ENCODE measurements at regions not wholly inside any gene's neighbourhood (a gene's known extent, or its start where the extent isn't known, plus 50 kb on each side); places are given as distances from the start of the nearest gene placed in this dataset.

GRCh38 chr15:62881056-62881455, 161.5 kb upstream of the TPM1 start:
- H3K27me3 ChIP-seq (ENCODE audit: control insufficient read depth in 2 of 2, insufficient read depth in 2 of 2, low read length in 2 of 2) = no peaks in the 10 kb centered on the region
- H3K27ac ChIP-seq (ENCODE audit: low read depth in 2 of 2, low read length in 2 of 2) = no peak overlapping the region
- H3K9ac ChIP-seq (ENCODE audit: low read depth in 1 of 2, low read length in 2 of 2) = no peak overlapping the region
- H3K9me3 ChIP-seq (ENCODE audit: control insufficient read depth in 2 of 2, low read length in 2 of 2) = no peaks in the 10 kb centered on the region
- H3K36me3 ChIP-seq (ENCODE audit: control insufficient read depth in 2 of 2, insufficient read depth in 2 of 2, low read length in 2 of 2) = no peaks in the 10 kb centered on the region
- H3K4me3 ChIP-seq (ENCODE audit: low read length in 2 of 2) = no peak overlapping the region
- no peaks in the 10 kb centered on the region for H3K4me1 ChIP-seq (ENCODE audit: control insufficient read depth in 2 of 2, insufficient read depth in 2 of 2, low read length in 2 of 2)

DNA sequence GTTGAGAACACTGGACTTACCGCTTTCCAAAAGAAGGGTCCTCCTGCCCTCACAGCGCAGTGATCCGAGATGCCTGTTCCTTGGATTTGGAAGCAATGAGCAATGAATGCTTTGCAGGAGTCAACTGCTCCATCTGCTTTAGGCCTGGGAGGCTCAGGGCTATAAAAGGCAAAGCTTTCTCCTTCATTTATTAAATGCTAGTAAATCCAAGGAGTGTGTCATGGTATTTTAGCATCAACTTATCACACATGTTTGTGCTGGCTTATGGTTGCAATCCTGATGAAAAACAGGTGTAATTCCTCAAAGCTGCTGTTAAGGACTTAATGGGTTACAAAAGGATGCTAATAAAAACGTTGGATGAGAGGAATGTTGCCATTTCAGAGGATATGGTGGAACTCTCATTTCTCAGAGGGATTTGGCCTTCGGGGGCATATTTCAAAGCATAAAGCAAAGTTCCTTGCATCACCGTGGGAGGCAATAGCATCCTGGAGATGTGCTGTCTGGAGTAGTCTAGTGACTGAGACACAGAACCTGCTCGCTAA, 158.5 kb upstream of the TPM1 start:
- Histone ChIP-seq H3K9ac (ENCODE audit: low read depth in 1 of 2, low read length in 2 of 2) (no peak overlapping the region), H3K4me1 (ENCODE audit: control insufficient read depth in 2 of 2, insufficient read depth in 2 of 2, low read length in 2 of 2) (peaks cover 0 to 10% of the 10 kb centered on the region in 2 donors), H3K4me3 (ENCODE audit: low read length in 2 of 2) (no peak overlapping the region), H3K27me3 (ENCODE audit: control insufficient read depth in 2 of 2, insufficient read depth in 2 of 2, low read length in 2 of 2) (no peaks in the 10 kb centered on the region), H3K36me3 (ENCODE audit: control insufficient read depth in 2 of 2, insufficient read depth in 2 of 2, low read length in 2 of 2) (no peaks in the 10 kb centered on the region), H3K9me3 (ENCODE audit: control insufficient read depth in 2 of 2, low read length in 2 of 2) (no peaks in the 10 kb centered on the region), H3K27ac (ENCODE audit: low read depth in 2 of 2, low read length in 2 of 2) (peak overlapping the region in 1 of 2 donors; percentile 1)

DNA sequence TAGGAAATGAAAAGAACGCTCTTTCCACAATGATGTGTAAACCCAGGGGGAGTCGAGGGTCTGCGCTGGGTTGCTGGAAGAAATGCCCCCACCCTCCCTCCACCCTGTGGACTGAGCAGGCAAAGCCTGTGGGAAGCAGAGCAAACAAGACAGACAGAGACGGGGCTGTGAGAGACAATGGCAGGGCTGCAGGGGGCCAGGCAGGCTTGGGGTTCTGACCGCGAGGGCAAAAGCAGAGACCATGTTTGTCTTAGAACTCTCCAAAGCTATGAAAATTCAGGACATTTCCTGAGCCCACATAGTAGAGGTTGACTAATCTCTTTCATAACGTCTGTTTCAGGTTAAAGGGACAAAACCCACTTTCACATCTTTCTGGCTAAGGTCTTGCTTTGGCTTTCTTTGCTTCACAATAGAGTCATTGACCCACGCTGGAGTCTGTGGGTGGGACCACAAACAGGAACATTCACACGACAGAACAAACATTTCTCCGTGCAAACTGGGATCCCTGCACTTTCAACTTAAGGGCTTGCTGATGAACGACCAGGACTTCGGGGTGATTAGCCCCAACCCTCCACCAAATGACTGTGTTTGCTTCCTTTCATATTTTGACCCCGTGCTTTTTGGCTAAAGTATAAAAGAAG, 156.0 kb upstream of the TPM1 start:
- peaks cover 4 to 18% of the 10 kb centered on the region in 2 donors for H3K4me1 ChIP-seq (ENCODE audit: control insufficient read depth in 2 of 2, insufficient read depth in 2 of 2, low read length in 2 of 2)
- H3K4me3 ChIP-seq (ENCODE audit: low read length in 2 of 2) = no peak overlapping the region
- H3K27me3 ChIP-seq (ENCODE audit: control insufficient read depth in 2 of 2, insufficient read depth in 2 of 2, low read length in 2 of 2) = no peaks in the 10 kb centered on the region
- H3K9ac ChIP-seq (ENCODE audit: low read depth in 1 of 2, low read length in 2 of 2) = no peak overlapping the region
- no peaks in the 10 kb centered on the region for H3K9me3 ChIP-seq (ENCODE audit: control insufficient read depth in 2 of 2, low read length in 2 of 2)
- no peak overlapping the region for H3K27ac ChIP-seq (ENCODE audit: low read depth in 2 of 2, low read length in 2 of 2)
- H3K36me3 ChIP-seq (ENCODE audit: control insufficient read depth in 2 of 2, insufficient read depth in 2 of 2, low read length in 2 of 2) = no peaks in the 10 kb centered on the region

DNA sequence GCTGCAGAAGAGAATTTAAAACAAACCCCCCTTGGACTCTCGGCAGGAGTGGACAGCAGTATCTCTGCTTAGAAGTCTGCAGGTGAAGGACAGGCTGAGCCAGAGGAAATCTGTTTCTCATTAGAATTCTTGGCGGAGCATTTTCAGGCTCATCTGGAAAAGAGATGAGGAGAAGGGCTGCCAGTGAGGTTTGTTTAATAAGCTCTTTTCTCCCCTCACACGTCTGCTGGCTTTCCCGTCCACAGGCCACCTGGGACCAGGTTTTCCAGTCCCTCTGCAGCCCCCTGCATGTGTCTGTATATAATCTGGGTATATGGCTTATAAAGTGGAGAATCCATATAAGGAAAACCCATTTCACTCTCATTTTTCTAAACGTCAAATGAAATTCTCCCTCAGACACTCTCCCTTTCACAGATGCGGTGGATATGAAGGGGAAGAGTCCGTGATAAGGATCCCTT, 155.4 kb upstream of the TPM1 start:
- Histone ChIP-seq H3K27ac (ENCODE audit: low read depth in 2 of 2, low read length in 2 of 2) (peak overlapping the region in 1 of 2 donors; percentile 9), H3K4me3 (ENCODE audit: low read length in 2 of 2) (no peak overlapping the region), H3K36me3 (ENCODE audit: control insufficient read depth in 2 of 2, insufficient read depth in 2 of 2, low read length in 2 of 2) (no peaks in the 10 kb centered on the region), H3K27me3 (ENCODE audit: control insufficient read depth in 2 of 2, insufficient read depth in 2 of 2, low read length in 2 of 2) (no peaks in the 10 kb centered on the region), H3K9ac (ENCODE audit: low read depth in 1 of 2, low read length in 2 of 2) (no peak overlapping the region), H3K4me1 (ENCODE audit: control insufficient read depth in 2 of 2, insufficient read depth in 2 of 2, low read length in 2 of 2) (peaks cover 4 to 18% of the 10 kb centered on the region in 2 donors), H3K9me3 (ENCODE audit: control insufficient read depth in 2 of 2, low read length in 2 of 2) (no peaks in the 10 kb centered on the region)

- Histone ChIP-seq H3K4me1 (ENCODE audit: control insufficient read depth in 2 of 2, insufficient read depth in 2 of 2, low read length in 2 of 2) (peaks cover 4 to 18% of the 10 kb centered on the region in 2 donors), H3K9ac (ENCODE audit: low read depth in 1 of 2, low read length in 2 of 2) (no peak overlapping the region), H3K27ac (ENCODE audit: low read depth in 2 of 2, low read length in 2 of 2) (no peak overlapping the region), H3K36me3 (ENCODE audit: control insufficient read depth in 2 of 2, insufficient read depth in 2 of 2, low read length in 2 of 2) (no peaks in the 10 kb centered on the region), H3K4me3 (ENCODE audit: low read length in 2 of 2) (no peak overlapping the region), H3K9me3 (ENCODE audit: control insufficient read depth in 2 of 2, low read length in 2 of 2) (no peaks in the 10 kb centered on the region), H3K27me3 (ENCODE audit: control insufficient read depth in 2 of 2, insufficient read depth in 2 of 2, low read length in 2 of 2) (no peaks in the 10 kb centered on the region)
Observed at GRCh38 chr15:62888623-62889022, 153.9 kb upstream of the TPM1 start.

- H3K9ac ChIP-seq (ENCODE audit: low read depth in 1 of 2, low read length in 2 of 2) = no peak overlapping the region
- no peak overlapping the region for H3K4me3 ChIP-seq (ENCODE audit: low read length in 2 of 2)
- peaks cover 4 to 18% of the 10 kb centered on the region in 2 donors for H3K4me1 ChIP-seq (ENCODE audit: control insufficient read depth in 2 of 2, insufficient read depth in 2 of 2, low read length in 2 of 2)
- no peaks in the 10 kb centered on the region for H3K36me3 ChIP-seq (ENCODE audit: control insufficient read depth in 2 of 2, insufficient read depth in 2 of 2, low read length in 2 of 2)
- no peaks in the 10 kb centered on the region for H3K9me3 ChIP-seq (ENCODE audit: control insufficient read depth in 2 of 2, low read length in 2 of 2)
- no peak overlapping the region for H3K27ac ChIP-seq (ENCODE audit: low read depth in 2 of 2, low read length in 2 of 2)
- H3K27me3 ChIP-seq (ENCODE audit: control insufficient read depth in 2 of 2, insufficient read depth in 2 of 2, low read length in 2 of 2) = no peaks in the 10 kb centered on the region
Observed at GRCh38 chr15:62889141-62889661, 153.3 kb upstream of the TPM1 start.

DNA sequence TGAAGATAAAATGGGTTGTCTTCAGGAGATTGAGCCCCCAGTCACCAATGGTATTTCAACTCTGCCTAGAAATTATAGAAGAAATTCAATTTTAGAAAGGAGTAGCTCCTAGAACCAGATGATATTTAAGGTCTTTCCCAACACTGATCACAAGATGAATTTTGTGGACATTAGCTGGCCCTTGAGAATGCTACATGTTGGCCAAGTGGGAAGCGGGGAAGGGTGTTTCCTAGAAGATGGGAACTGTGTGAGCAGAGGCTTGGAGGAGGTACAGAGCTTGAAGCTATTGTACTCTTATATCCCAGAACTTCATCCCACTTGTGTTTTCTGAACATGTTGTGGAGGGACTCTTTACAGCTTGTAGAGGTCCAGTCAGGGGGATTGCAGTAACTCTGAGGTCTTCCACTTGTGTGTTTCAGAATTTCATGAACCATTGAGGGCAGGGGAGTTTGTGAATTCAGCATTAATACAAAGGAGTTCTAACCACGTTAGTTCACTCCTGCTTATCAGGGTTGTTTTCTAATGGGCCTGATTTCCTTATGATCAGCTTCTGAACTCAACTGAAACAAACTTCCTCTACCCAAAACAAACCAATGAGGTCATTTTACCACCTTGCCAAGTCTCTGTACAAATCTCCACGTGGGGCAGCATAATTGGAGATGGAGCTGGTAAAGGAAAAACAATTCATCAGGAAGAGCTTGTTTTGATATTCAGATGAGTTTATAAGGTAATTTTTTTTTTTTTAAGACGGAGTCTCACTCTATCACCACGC, 152.6 kb upstream of the TPM1 start:
- peak overlapping the region in 1 of 2 donors; percentile 2 for H3K9ac ChIP-seq (ENCODE audit: low read depth in 1 of 2, low read length in 2 of 2)
- peak overlapping the region; percentile 32 to 62 for H3K27ac ChIP-seq (ENCODE audit: low read depth in 2 of 2, low read length in 2 of 2)
- H3K4me1 ChIP-seq (ENCODE audit: control insufficient read depth in 2 of 2, insufficient read depth in 2 of 2, low read length in 2 of 2) = peaks cover 4 to 18% of the 10 kb centered on the region in 2 donors
- H3K36me3 ChIP-seq (ENCODE audit: control insufficient read depth in 2 of 2, insufficient read depth in 2 of 2, low read length in 2 of 2) = no peaks in the 10 kb centered on the region
- no peak overlapping the region for H3K4me3 ChIP-seq (ENCODE audit: low read length in 2 of 2)
- no peaks in the 10 kb centered on the region for H3K9me3 ChIP-seq (ENCODE audit: control insufficient read depth in 2 of 2, low read length in 2 of 2)
- H3K27me3 ChIP-seq (ENCODE audit: control insufficient read depth in 2 of 2, insufficient read depth in 2 of 2, low read length in 2 of 2) = no peaks in the 10 kb centered on the region

DNA sequence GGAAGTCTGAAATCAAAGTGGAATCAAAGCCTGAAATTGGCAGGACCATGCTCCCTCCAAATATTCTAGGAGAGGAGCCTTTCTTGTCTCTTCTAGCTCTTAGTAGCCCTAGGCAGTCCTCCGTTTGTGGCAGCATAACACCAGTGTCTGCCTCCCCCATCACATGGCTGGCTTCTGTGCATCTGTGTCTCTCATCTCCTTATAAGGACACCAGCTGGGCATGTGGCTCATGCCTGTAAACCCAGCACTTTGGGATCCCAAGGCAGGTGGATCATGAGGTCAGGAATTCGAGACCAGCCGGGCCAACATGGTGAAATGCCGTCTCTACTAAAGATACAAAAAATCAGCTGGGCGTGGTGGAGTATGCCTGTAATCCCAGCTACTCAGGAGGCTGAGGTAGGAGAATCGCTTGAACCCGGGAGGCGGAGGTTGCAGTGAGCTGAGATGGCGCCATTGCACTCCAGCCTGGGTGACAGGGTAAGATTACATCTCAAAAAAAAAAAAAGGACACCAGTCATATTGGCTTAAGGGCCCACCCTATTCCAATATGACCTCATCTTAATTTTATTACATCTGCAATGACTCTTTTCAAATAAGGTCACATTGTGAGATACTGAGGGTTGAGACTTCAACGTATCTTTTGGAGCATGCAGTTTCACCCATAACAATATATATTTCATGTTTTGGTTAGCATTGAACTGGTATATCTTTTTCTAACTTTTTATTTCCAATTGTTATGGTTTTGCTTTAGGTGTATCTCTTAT, 148.0 kb upstream of the TPM1 start:
- Histone ChIP-seq H3K27ac (ENCODE audit: low read depth in 2 of 2, low read length in 2 of 2) (no peak overlapping the region), H3K4me1 (ENCODE audit: control insufficient read depth in 2 of 2, insufficient read depth in 2 of 2, low read length in 2 of 2) (peaks cover 13 to 25% of the 10 kb centered on the region in 2 donors), H3K9ac (ENCODE audit: low read depth in 1 of 2, low read length in 2 of 2) (no peak overlapping the region), H3K27me3 (ENCODE audit: control insufficient read depth in 2 of 2, insufficient read depth in 2 of 2, low read length in 2 of 2) (no peaks in the 10 kb centered on the region), H3K9me3 (ENCODE audit: control insufficient read depth in 2 of 2, low read length in 2 of 2) (no peaks in the 10 kb centered on the region), H3K36me3 (ENCODE audit: control insufficient read depth in 2 of 2, insufficient read depth in 2 of 2, low read length in 2 of 2) (no peaks in the 10 kb centered on the region), H3K4me3 (ENCODE audit: low read length in 2 of 2) (no peak overlapping the region)

- Histone ChIP-seq H3K9ac (ENCODE audit: low read depth in 1 of 2, low read length in 2 of 2) (no peak overlapping the region), H3K27ac (ENCODE audit: low read depth in 2 of 2, low read length in 2 of 2) (peak overlapping the region; percentile 32 to 38)
Observed at GRCh38 chr15:62895139-62895866, 147.2 kb upstream of the TPM1 start.

More at GRCh38 chr15:62895139-62895866, 147.2 kb upstream of the TPM1 start:
- Histone ChIP-seq H3K27me3 (ENCODE audit: control insufficient read depth in 2 of 2, insufficient read depth in 2 of 2, low read length in 2 of 2) (no peaks in the 10 kb centered on the region), H3K36me3 (ENCODE audit: control insufficient read depth in 2 of 2, insufficient read depth in 2 of 2, low read length in 2 of 2) (no peaks in the 10 kb centered on the region), H3K4me1 (ENCODE audit: control insufficient read depth in 2 of 2, insufficient read depth in 2 of 2, low read length in 2 of 2) (peaks cover 9 to 19% of the 10 kb centered on the region in 2 donors), H3K4me3 (ENCODE audit: low read length in 2 of 2) (no peak overlapping the region), H3K9me3 (ENCODE audit: control insufficient read depth in 2 of 2, low read length in 2 of 2) (no peaks in the 10 kb centered on the region)
